H9 (cell line): ENCODE measurements at regions not wholly inside any gene's neighbourhood (a gene's known extent, or its start where the extent isn't known, plus 50 kb on each side); places are given as distances from the start of the nearest gene placed in this dataset.

Experiments
- DNase-seq: peaks from one replicate; pipeline ENCODE4 v3.0.0-alpha.2; 2017
- H2AFZ ChIP-seq: one replicate; pipeline ENCODE4 v1.6.1; 2013; ENCODE audit warnings: mild to moderate bottlenecking, low read length, control low read depth, moderate library complexity
- H2AK5ac ChIP-seq: 2 replicates; pipeline ENCODE4 v1.6.1; 2013; ENCODE audit warnings: low read length, control low read depth, mixed read lengths; ENCODE audit not compliant: insufficient read length
- H2BK120ac ChIP-seq: one replicate; pipeline ENCODE4 v1.6.1; 2013; ENCODE audit warnings: low read depth, mild to moderate bottlenecking, low read length, control low read depth, inconsistent platforms; ENCODE audit not compliant: poor library complexity, severe bottlenecking
- H2BK12ac ChIP-seq: 2 replicates; pipeline ENCODE4 v1.6.1; 2013; ENCODE audit warnings: low read length, control low read depth, mixed read lengths, low read depth; ENCODE audit not compliant: insufficient read length
- H2BK15ac ChIP-seq: 2 replicates; pipeline ENCODE4 v1.6.1; 2013; ENCODE audit warnings: low read depth, low read length, control low read depth
- H2BK20ac ChIP-seq: one replicate; pipeline ENCODE4 v1.6.1; 2013; ENCODE audit warnings: low read depth, mild to moderate bottlenecking, low read length, control low read depth, inconsistent platforms; ENCODE audit not compliant: poor library complexity, severe bottlenecking
- H2BK5ac ChIP-seq: 2 replicates; pipeline ENCODE4 v1.6.1; 2013; ENCODE audit warnings: low read length, control low read depth, mixed read lengths; ENCODE audit not compliant: insufficient read length
- H3K14ac ChIP-seq: 2 replicates; pipeline ENCODE4 v1.6.1; 2013; ENCODE audit warnings: low read length, control low read depth; ENCODE audit not compliant: insufficient read depth
- H3K18ac ChIP-seq: 2 replicates; pipeline ENCODE4 v1.6.1; 2013; ENCODE audit warnings: low read depth, mild to moderate bottlenecking, mixed read lengths, low read length, control low read depth; ENCODE audit not compliant: insufficient read length
- H3K23ac ChIP-seq: 2 replicates; pipeline ENCODE4 v1.6.1; 2013; ENCODE audit warnings: low read length, control low read depth, mixed read lengths, low read depth; ENCODE audit not compliant: insufficient read length
- H3K23me2 ChIP-seq: 2 replicates; pipeline ENCODE4 v1.6.1; 2013; ENCODE audit warnings: low read depth, mild to moderate bottlenecking, mixed read lengths, low read length, control low read depth; ENCODE audit not compliant: insufficient read length, poor library complexity, severe bottlenecking
- H3K27ac ChIP-seq: 2 replicates; pipeline ENCODE4 v1.5.1; 2013; ENCODE audit warnings: low read length, control low read depth, mixed read lengths, low read depth; ENCODE audit not compliant: insufficient read length
- H3K27me3 ChIP-seq: 2 replicates; pipeline ENCODE4 v1.6.1; 2013; ENCODE audit warnings: low read length, control low read depth, inconsistent platforms; ENCODE audit not compliant: insufficient read depth
- H3K4ac ChIP-seq: 2 replicates; pipeline ENCODE4 v1.6.1; 2013; ENCODE audit warnings: low read depth, mild to moderate bottlenecking, control low read depth, inconsistent platforms, low read length, moderate library complexity
- H3K4me1 ChIP-seq: 2 replicates; pipeline ENCODE4 v1.6.1; 2013; ENCODE audit warnings: low read length, control low read depth, inconsistent platforms; ENCODE audit not compliant: insufficient read depth
- H3K4me2 ChIP-seq: 2 replicates; pipeline ENCODE4 v1.6.1; 2013; ENCODE audit warnings: low read length, control low read depth, mixed read lengths; ENCODE audit not compliant: insufficient read length, insufficient read depth
- H3K56ac ChIP-seq: 2 replicates; pipeline ENCODE4 v1.6.1; 2013; ENCODE audit warnings: low read depth, mild to moderate bottlenecking, mixed read lengths, low read length, control low read depth; ENCODE audit not compliant: insufficient read length
- H3K79me1 ChIP-seq: 2 replicates; pipeline ENCODE4 v1.6.1; 2013; ENCODE audit warnings: low read depth, mild to moderate bottlenecking, moderate library complexity, low read length, control low read depth, inconsistent platforms; ENCODE audit not compliant: insufficient read depth, poor library complexity, severe bottlenecking
- H3K79me2 ChIP-seq: 2 replicates; pipeline ENCODE4 v1.6.1; 2013; ENCODE audit warnings: low read length, control low read depth, inconsistent platforms; ENCODE audit not compliant: insufficient read depth
- H3K9ac ChIP-seq: 2 replicates; pipeline ENCODE4 v1.6.1; 2013; ENCODE audit warnings: low read length, control low read depth, mixed read lengths; ENCODE audit not compliant: insufficient read length; ENCODE audit errors: extremely low read depth
- H3K9me3 ChIP-seq: one replicate; pipeline ENCODE4 v1.6.1; 2013; ENCODE audit warnings: low read depth, low read length, inconsistent platforms; ENCODE audit not compliant: control insufficient read depth
- H3T11ph ChIP-seq: one replicate; pipeline ENCODE4 v1.6.1; 2013; ENCODE audit warnings: mild to moderate bottlenecking, low read length, control low read depth, inconsistent platforms
- H4K20me1 ChIP-seq: one replicate; pipeline ENCODE4 v1.6.1; 2013; ENCODE audit not compliant: control insufficient read depth, insufficient read length, insufficient read depth
- H4K5ac ChIP-seq: 2 replicates; pipeline ENCODE4 v1.6.1; 2013; ENCODE audit warnings: low read depth, mild to moderate bottlenecking, mixed read lengths, low read length, control low read depth; ENCODE audit not compliant: insufficient read length
- H4K8ac ChIP-seq: replicated peaks from 2 replicates; pipeline ENCODE4 v1.6.1; 2013; ENCODE audit warnings: low read length, control low read depth, mixed read lengths, low read depth; ENCODE audit not compliant: insufficient read length
- H4K91ac ChIP-seq: 2 replicates; pipeline ENCODE4 v1.6.1; 2013; ENCODE audit warnings: low read depth, mild to moderate bottlenecking, moderate library complexity, mixed read lengths, low read length, control low read depth; ENCODE audit not compliant: insufficient read length
- H3K27ac Mint-ChIP-seq, 3 experiments: 2 replicates in 2 of 3; 3 replicates in 1 of 3; pipeline ENCODE4 v1.8.0; 2020 to 2021; ENCODE audit warnings: mixed read lengths in 3 of 3, mild to moderate bottlenecking in 1 of 3, moderate library complexity in 1 of 3
- H3K27me3 Mint-ChIP-seq: 2 replicates; pipeline ENCODE4 v1.8.0; 2021; ENCODE audit warnings: low read depth, mild to moderate bottlenecking, moderate library complexity, mixed read lengths
- H3K36me3 Mint-ChIP-seq, 3 experiments: 2 replicates in 2 of 3; 3 replicates in 1 of 3; pipeline ENCODE4 v1.8.0; 2020 to 2021; ENCODE audit warnings: low read depth in 3 of 3, mixed read lengths in 3 of 3; ENCODE audit not compliant: insufficient read depth in 1 of 3
- H3K4me1 Mint-ChIP-seq, 2 experiments: 2 replicates each; pipeline ENCODE4 v1.8.0; 2020; ENCODE audit warnings: mixed read lengths in 2 of 2
- H3K4me3 Mint-ChIP-seq, 2 experiments: 2 replicates in 1 of 2; 3 replicates in 1 of 2; pipeline ENCODE4 v1.8.0; 2020 to 2021; ENCODE audit warnings: mild to moderate bottlenecking in 2 of 2, mixed read lengths in 2 of 2, moderate library complexity in 1 of 2
- H3K9me3 Mint-ChIP-seq, 2 experiments: 2 replicates in 1 of 2; 3 replicates in 1 of 2; pipeline ENCODE4 v1.8.0; 2020; ENCODE audit warnings: mild to moderate bottlenecking in 2 of 2, mixed read lengths in 2 of 2, moderate library complexity in 1 of 2
- CTCF ChIP-seq: fragments of 200-600 bp; sonication (generic); conservative IDR thresholded peaks from 3 replicates; pipeline ENCODE4 v1.8.0; 2021; ENCODE audit warnings: antibody characterized with exemption, mild to moderate bottlenecking
- WGBS: extraction: QIAGEN DNeasy Blood & Tissue Kit; methylation state at CpG from one replicate; pipeline ENCODE4 v1.1.7; 2013; ENCODE audit warnings: missing lambda C conversion rate, low lambda C conversion rate, mixed read lengths; ENCODE audit not compliant: insufficient read length; ENCODE audit errors: extremely low coverage; 5-methylcytosine and 5-hydroxymethylcytosine counted together

- no peaks in the 10 kb centered on the region for H3K23me2 ChIP-seq
- Mint-ChIP-seq H3K4me3 (no peak overlapping the region), H3K27ac (no peak overlapping the region), H3K36me3 (peaks cover 0 to 14% (median 4%) of the 10 kb centered on the region in 3 experiments; a peak in 3 of 7 replicates), H3K4me1 (peaks cover 34% of the 10 kb centered on the region in 2 experiments), H3K27me3 (no peaks in the 10 kb centered on the region), H3K9me3 (no peaks in the 10 kb centered on the region)
- TF ChIP-seq CTCF = no peak
- H4K91ac ChIP-seq = no peak overlapping the region
- no peak overlapping the region for H2BK5ac ChIP-seq
- no peak overlapping the region for H3K23ac ChIP-seq
- no peak overlapping the region for H2BK120ac ChIP-seq
- H2BK15ac ChIP-seq = no peak overlapping the region
- no peak overlapping the region for H3K56ac ChIP-seq
- H3K27ac ChIP-seq = no peak overlapping the region
- no peak overlapping the region for H2BK12ac ChIP-seq
- H2AFZ ChIP-seq = no peak overlapping the region
- DNase-seq = no peak
- H4K8ac ChIP-seq = no peak overlapping the region
- no peak overlapping the region for H2AK5ac ChIP-seq
- no peak overlapping the region for H3K4ac ChIP-seq
- H2BK20ac ChIP-seq = no peak overlapping the region
- H4K5ac ChIP-seq = no peak overlapping the region
- H3K9me3 ChIP-seq = no peaks in the 10 kb centered on the region
- no peaks in the 10 kb centered on the region for H3K79me1 ChIP-seq
- no peak overlapping the region for H3K18ac ChIP-seq
- no peak overlapping the region for H3K9ac ChIP-seq
- H3K79me2 ChIP-seq = no peaks in the 10 kb centered on the region
- no peaks in the 10 kb centered on the region for H4K20me1 ChIP-seq
- no peaks in the 10 kb centered on the region for H3K27me3 ChIP-seq
- no peak overlapping the region for H3K4me2 ChIP-seq
- H3K14ac ChIP-seq = no peak overlapping the region
- no peak overlapping the region for H3T11ph ChIP-seq
- H3K4me1 ChIP-seq = peaks cover 10% of the 10 kb centered on the region; the same call in 1 of the 2 replicates
- no CpG with 5 or more reads among the region's 4 CpGs for WGBS
These were observed 201.6 kb downstream of the IPMK start for GRCh38 chr10:58066126-58066525.
